ENCODE measurements at regions not wholly inside any gene's neighbourhood (a gene's known extent, or its start where the extent isn't known, plus 50 kb on each side); places are given as distances from the start of the nearest gene placed in this dataset.

GRCh38 chr12:90331262-90331661 lies 622.6 kb upstream of the ATP2B1 start:
- Histone ChIP-seq H3K27ac (ENCODE audit: low read depth in 1 of 2, low read length in 1 of 2) (no peak overlapping the region), H3K9ac (ENCODE audit: insufficient read depth in 1 of 2, low read length in 2 of 2) (no peak overlapping the region), H3K4me3 (no peak overlapping the region), H3K36me3 (ENCODE audit: control insufficient read depth in 4 of 4, insufficient read depth in 4 of 4, low read length in 4 of 4) (no peaks in the 10 kb centered on the region), H3K27me3 (ENCODE audit: control insufficient read depth in 3 of 3, insufficient read depth in 3 of 3, low read length in 2 of 3) (no peaks in the 10 kb centered on the region), H3K4me1 (ENCODE audit: control insufficient read depth in 5 of 5, insufficient read depth in 5 of 5, low read length in 5 of 5) (peaks cover 0 to 3% (median 0%) of the 10 kb centered on the region in 5 donors), H3K9me3 (ENCODE audit: control insufficient read depth in 4 of 4, insufficient read depth in 3 of 4, low read length in 3 of 4) (no peaks in the 10 kb centered on the region)
- WGBS, 2 donors: 81 to 87% methylated on average over 3 of the region's 3 CpGs
- DNase-seq: peak in 1 of 3 donors; percentile 45
- no peak for ATAC-seq (ENCODE audit: insufficient read depth, low FRiP score)
- TF ChIP-seq CTCF (IDR thresholded peaks at IDR 0.05; ENCODE audit: control extremely low read depth, extremely low read depth): no peak

- H3K4me1 ChIP-seq (ENCODE audit: control insufficient read depth in 5 of 5, insufficient read depth in 5 of 5, low read length in 5 of 5): peaks cover 0 to 3% (median 0%) of the 10 kb centered on the region in 5 donors
- WGBS, 2 donors: 83 to 88% methylated on average over 5 of the region's 5 CpGs
- no peak for TF ChIP-seq CTCF (IDR thresholded peaks at IDR 0.05; ENCODE audit: control extremely low read depth, extremely low read depth)
- no peak overlapping the region for H3K9ac ChIP-seq (ENCODE audit: insufficient read depth in 1 of 2, low read length in 2 of 2)
- H3K27ac ChIP-seq (ENCODE audit: low read depth in 1 of 2, low read length in 1 of 2): no peak overlapping the region
- no peaks in the 10 kb centered on the region for H3K9me3 ChIP-seq (ENCODE audit: control insufficient read depth in 4 of 4, insufficient read depth in 3 of 4, low read length in 3 of 4)
- H3K36me3 ChIP-seq (ENCODE audit: control insufficient read depth in 4 of 4, insufficient read depth in 4 of 4, low read length in 4 of 4): no peaks in the 10 kb centered on the region
- H3K4me3 ChIP-seq: no peak overlapping the region
- ATAC-seq (ENCODE audit: insufficient read depth, low FRiP score) (no peak), DNase-seq (peak in 1 of 3 donors; percentile 7)
- no peaks in the 10 kb centered on the region for H3K27me3 ChIP-seq (ENCODE audit: control insufficient read depth in 3 of 3, insufficient read depth in 3 of 3, low read length in 2 of 3)
These were observed 619.4 kb upstream of the ATP2B1 start for GRCh38 chr12:90327793-90328743.

GRCh38 chr12:90323217-90323616 lies 614.6 kb upstream of the ATP2B1 start:
- no peak overlapping the region for H3K4me3 ChIP-seq
- ATAC-seq (ENCODE audit: insufficient read depth, low FRiP score) (no peak), DNase-seq (no peak)
- H3K9me3 ChIP-seq (ENCODE audit: control insufficient read depth in 4 of 4, insufficient read depth in 3 of 4, low read length in 3 of 4): no peaks in the 10 kb centered on the region
- no peaks in the 10 kb centered on the region for H3K36me3 ChIP-seq (ENCODE audit: control insufficient read depth in 4 of 4, insufficient read depth in 4 of 4, low read length in 4 of 4)
- 92 to 99% methylated on average over 1 of the region's 1 CpG for WGBS, 2 donors
- H3K9ac ChIP-seq (ENCODE audit: insufficient read depth in 1 of 2, low read length in 2 of 2): no peak overlapping the region
- no peak overlapping the region for H3K27ac ChIP-seq (ENCODE audit: low read depth in 1 of 2, low read length in 1 of 2)
- H3K27me3 ChIP-seq (ENCODE audit: control insufficient read depth in 3 of 3, insufficient read depth in 3 of 3, low read length in 2 of 3): no peaks in the 10 kb centered on the region
- no peak for TF ChIP-seq CTCF (IDR thresholded peaks at IDR 0.05; ENCODE audit: control extremely low read depth, extremely low read depth)
- H3K4me1 ChIP-seq (ENCODE audit: control insufficient read depth in 5 of 5, insufficient read depth in 5 of 5, low read length in 5 of 5): no peaks in the 10 kb centered on the region

All from lung (tissue), 11 donors.